ENCODE measurements at regions not wholly inside any gene's neighbourhood (a gene's known extent, or its start where the extent isn't known, plus 50 kb on each side); places are given as distances from the start of the nearest gene placed in this dataset.

- TF ChIP-seq POLR2A (IDR thresholded peaks at IDR 0.05; ENCODE audit: low read depth, low read length) = no peak
- no peak for TF ChIP-seq CTCF (IDR thresholded peaks at IDR 0.05; ENCODE audit: extremely low read depth in 1 of 2, insufficient read depth in 1 of 2, low read depth in 1 of 2, low read length in 2 of 2)
- TF ChIP-seq POLR2AphosphoS5 (IDR thresholded peaks at IDR 0.05; ENCODE audit: insufficient read depth, low read depth, low read length) = no peak
- TF ChIP-seq EZH2 (IDR thresholded peaks at IDR 0.05; ENCODE audit: borderline replicate concordance, low read depth, low read length, severe bottlenecking) = no peak
- TF ChIP-seq JUN (IDR thresholded peaks at IDR 0.05; ENCODE audit: borderline replicate concordance, insufficient read depth, insufficient read length, low read depth) = no peak
- no peak for TF ChIP-seq MAX (IDR thresholded peaks at IDR 0.05; ENCODE audit: insufficient read depth, insufficient read length)
These were observed 73.5 kb downstream of the SC5D start for GRCh38 chr11:121366038-121366437.
